Embryonic facial prominence (tissue), 1 donor: ENCODE measurements at regions not wholly inside any gene's neighbourhood (a gene's known extent, or its start where the extent isn't known, plus 50 kb on each side); places are given as distances from the start of the nearest gene placed in this dataset.
"Not testable (repeated sequence)": the region's sequence is repeated elsewhere in the genome, so short reads cannot be mapped to it uniquely, and the experiment has no call there.

Source experiments
- DNase-seq: peaks from one replicate; pipeline ENCODE4 v3.0.0-alpha.2; 2016; ENCODE audit errors: extremely low spot score

GRCh38 chr6:11326116-11326515 lies 93.6 kb upstream of the NEDD9 start:
- DNase-seq: no peak

GRCh38 chr6:11324453-11325015 lies 92.1 kb upstream of the NEDD9 start:
- no peak for DNase-seq

- no peak for DNase-seq
These were observed 91.4 kb upstream of the NEDD9 start for GRCh38 chr6:11323666-11324452.

GRCh38 chr6:11322252-11322885 lies 89.9 kb upstream of the NEDD9 start:
- no peak for DNase-seq

GRCh38 chr6:11320914-11321597 lies 88.6 kb upstream of the NEDD9 start:
- DNase-seq: no peak

- DNase-seq: no peak
These were observed 86.7 kb upstream of the NEDD9 start for GRCh38 chr6:11318835-11319813.

- DNase-seq: peak; percentile 73
These were observed 85.7 kb upstream of the NEDD9 start for GRCh38 chr6:11317885-11318771.

- no peak for DNase-seq
These were observed 83.4 kb upstream of the NEDD9 start for GRCh38 chr6:11315743-11316437.

GRCh38 chr6:11313207-11313606 lies 80.7 kb upstream of the NEDD9 start:
- no peak for DNase-seq

GRCh38 chr6:11311970-11312369 lies 79.5 kb upstream of the NEDD9 start:
- DNase-seq: no peak

- no peak for DNase-seq
These were observed 77.6 kb upstream of the NEDD9 start for GRCh38 chr6:11309947-11310665.

- DNase-seq: no peak
These were observed 74.8 kb upstream of the NEDD9 start for GRCh38 chr6:11307226-11307625.

- no peak for DNase-seq
These were observed 72.5 kb upstream of the NEDD9 start for GRCh38 chr6:11304946-11305345.

- DNase-seq: not testable (repeated sequence)
These were observed 67.5 kb upstream of the NEDD9 start for GRCh38 chr6:11299876-11300428.

GRCh38 chr6:11299421-11299784 lies 66.9 kb upstream of the NEDD9 start:
- DNase-seq: not testable (repeated sequence)

GRCh38 chr6:11298651-11299420 lies 66.4 kb upstream of the NEDD9 start:
- no peak for DNase-seq

- no peak for DNase-seq
These were observed 64.9 kb upstream of the NEDD9 start for GRCh38 chr6:11297376-11297729.
